ENCODE measurements at regions not wholly inside any gene's neighbourhood (a gene's known extent, or its start where the extent isn't known, plus 50 kb on each side); places are given as distances from the start of the nearest gene placed in this dataset.

- DNase-seq = peak; percentile 32
Observed at GRCh38 chr6:91428296-91428695, 841.4 kb upstream of the MAP3K7 start.

- no peak for DNase-seq
Observed at GRCh38 chr6:91420243-91420642, 833.4 kb upstream of the MAP3K7 start.

DNA sequence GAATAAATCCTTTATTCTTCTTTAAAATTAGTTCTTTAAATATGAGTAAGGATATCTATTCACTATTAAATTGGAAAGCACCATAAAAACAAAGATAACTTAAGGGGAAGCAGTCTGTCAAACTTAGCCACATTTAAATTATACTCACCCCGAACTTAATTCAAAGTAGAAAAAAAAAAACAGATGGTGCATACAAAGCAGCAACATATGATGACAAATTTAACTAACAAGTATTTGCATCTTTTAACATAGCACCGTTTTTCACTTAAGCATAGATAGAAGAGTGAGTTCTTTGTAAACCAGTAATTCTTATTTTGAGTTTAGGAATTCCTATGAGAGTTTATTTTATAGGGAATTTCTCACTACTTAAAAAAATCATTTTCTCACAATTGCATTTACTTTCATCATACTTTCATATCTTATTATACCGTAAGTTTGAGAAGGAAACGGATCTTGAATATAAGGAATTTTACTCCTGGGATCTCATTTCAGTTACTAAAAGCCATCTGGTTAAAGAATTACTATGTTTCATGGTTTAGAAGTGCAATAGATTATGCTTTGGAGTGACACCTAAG, 828.2 kb upstream of the MAP3K7 start:
- DNase-seq = no peak

- DNase-seq = no peak
Observed at GRCh38 chr6:91412532-91412931, 825.7 kb upstream of the MAP3K7 start.

GRCh38 chr6:91407706-91408105, 820.8 kb upstream of the MAP3K7 start:
- no peak for DNase-seq

DNA sequence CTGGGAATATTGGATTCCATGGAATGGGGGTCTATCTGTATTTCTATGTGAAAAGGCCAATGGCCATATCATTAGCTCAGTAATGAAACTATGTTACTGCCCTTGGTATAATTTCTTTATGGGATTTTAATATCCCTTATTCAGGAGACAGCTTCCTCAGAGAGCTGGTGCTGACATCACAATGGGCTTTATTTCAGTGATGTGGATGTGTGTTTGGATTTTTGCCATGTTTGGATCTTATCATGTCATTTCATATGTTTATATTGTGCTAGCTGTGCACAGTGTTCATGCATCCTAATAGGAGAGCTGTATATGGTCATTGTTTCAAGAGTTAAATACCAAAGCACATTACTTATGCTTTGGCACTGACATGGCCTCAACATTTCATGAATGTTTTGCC, 806.1 kb upstream of the MAP3K7 start:
- DNase-seq = no peak

- DNase-seq = no peak
Observed at GRCh38 chr6:91387290-91388059, 800.6 kb upstream of the MAP3K7 start.

DNA sequence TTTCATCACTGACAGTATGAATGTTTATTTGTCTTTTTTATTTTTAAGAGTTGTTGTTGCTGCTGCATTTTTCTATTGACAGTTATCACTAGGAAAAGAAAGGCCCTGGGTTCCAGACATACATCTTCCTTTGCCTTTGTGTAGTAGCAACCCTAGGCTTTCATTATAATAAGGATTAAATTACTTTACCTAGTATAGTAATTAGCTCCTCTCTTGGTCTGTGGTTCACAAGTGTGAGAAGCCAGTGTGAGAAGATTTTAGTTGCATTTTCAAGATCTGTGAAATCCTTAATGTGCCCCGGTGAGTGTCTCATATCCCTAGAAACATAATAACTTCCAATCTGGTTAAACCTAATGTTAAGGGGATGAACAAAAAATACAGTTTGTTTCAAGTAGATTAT, 799.3 kb upstream of the MAP3K7 start:
- DNase-seq = no peak

DNA sequence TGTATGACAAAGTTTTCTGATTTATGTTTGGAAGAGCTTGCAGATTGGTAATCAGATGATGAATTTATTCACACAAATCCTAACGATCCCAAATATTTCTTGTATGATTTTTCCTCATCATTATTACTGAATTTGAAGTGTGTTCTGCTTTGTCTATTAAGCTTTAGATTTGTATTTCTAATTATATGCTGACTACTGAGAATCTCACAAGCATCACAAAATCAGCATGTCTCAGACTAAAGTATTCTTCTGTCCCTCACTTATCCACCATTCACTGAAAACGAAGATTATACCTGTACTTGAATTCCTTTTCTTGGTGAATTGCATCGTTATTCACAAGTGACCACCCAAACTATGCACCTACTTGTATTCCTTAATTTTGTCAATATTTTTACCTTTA, 796.3 kb upstream of the MAP3K7 start:
- no peak for DNase-seq

DNA sequence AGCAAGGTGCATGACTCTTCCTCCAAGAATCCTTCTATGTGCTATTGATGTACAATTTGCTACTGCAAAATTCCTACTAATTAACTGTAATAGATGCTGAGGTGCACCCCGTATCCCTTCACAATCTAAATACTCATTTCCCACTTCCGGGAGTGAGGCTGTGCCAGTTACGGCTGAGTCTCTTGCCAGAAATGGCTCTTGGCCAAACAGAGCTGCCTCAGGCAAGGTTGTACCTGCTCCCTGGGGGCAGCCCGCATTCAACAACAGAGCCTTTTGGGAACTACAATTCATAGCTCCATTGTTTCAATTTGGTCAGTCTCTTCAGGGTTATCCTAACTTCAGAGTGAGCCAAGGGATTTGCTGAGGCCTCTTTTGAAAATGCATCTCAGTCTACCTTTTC, 789.8 kb upstream of the MAP3K7 start:
- DNase-seq = no peak

DNA sequence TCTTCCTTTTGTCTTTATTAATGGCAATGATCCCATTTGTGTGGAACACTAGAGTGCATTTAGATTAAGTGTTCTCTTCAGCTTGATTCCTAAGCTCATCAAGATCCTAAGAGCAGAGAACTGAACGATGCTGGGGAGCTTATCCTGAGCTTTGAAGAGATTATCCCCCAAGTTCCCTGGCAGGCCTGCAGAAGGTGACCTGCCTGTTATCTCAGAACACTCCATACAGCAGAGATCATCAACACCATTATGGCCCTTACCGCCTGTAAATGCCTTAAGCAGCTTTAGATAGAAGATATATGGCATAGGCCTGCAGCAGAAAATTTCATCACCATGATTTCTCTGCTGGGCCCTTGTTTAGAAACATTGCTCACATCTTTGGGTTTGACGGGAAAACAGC, 779.9 kb upstream of the MAP3K7 start:
- no peak for DNase-seq

DNA sequence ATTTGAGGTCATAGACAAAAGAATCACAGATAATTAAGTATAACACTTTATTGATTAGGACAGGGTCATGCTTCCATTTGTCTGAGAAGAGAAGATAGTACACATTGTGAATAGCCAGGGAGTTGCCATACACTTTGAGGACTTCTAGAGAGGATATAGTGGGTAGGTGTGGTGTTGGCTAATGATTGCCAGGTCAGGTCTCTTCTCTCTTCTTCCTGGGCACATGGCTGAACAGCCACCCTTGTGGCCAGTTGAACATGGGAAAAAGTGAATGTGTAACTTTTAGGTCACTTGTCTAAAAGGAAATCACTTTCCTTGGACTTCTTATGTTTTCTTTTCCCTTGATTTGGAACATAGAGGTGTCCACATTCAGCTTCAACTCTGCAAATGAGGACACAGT, 772.1 kb upstream of the MAP3K7 start:
- DNase-seq = no peak

DNA sequence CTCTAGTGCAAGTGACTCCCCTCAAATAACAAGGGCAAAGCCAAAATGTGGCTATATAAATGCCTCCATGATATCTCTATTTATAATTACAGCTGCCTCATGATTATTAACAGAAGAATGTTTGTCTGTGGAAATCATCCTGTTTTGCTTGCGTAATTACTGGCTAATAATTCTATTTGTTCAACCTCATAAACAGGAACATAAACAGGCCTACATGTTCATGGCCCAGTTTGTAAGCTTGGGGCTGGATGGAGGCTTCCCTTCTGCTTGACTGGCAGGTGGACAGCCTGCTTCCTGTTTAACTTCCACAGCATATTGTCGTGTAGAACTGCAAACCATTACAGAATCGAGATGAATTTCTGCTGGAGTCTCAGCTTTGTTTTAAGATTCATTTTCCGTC, 766.0 kb upstream of the MAP3K7 start:
- no peak for DNase-seq

GRCh38 chr6:91352321-91352720, 765.4 kb upstream of the MAP3K7 start:
- DNase-seq = no peak

- DNase-seq = no peak
Observed at GRCh38 chr6:91350146-91350908, 763.5 kb upstream of the MAP3K7 start.

DNA sequence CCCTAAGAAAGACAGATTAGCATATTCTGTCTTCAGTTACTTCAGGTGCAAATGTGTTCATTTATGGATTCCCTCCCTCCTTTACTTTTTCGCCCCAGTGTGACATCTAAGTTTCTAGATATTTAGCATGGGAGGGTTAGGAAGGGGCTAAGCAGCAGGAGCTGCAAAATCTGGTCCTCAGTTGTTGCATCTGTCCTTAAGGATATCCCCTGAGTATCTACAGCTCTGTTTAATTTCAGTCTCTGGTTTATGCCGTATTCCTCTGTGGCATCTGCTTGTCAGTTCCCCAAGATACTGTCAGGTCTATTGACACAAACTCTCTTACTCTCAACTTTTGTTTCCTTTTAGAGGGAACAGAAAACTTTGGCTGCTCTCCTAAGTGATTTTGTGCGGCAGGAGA, 754.6 kb upstream of the MAP3K7 start:
- DNase-seq = no peak

- DNase-seq = no peak
Observed at GRCh38 chr6:91340896-91341395, 754.1 kb upstream of the MAP3K7 start.

GRCh38 chr6:91337967-91338366, 751.1 kb upstream of the MAP3K7 start:
- no peak for DNase-seq

- DNase-seq = no peak
Observed at GRCh38 chr6:91330896-91331295, 744.0 kb upstream of the MAP3K7 start.

DNA sequence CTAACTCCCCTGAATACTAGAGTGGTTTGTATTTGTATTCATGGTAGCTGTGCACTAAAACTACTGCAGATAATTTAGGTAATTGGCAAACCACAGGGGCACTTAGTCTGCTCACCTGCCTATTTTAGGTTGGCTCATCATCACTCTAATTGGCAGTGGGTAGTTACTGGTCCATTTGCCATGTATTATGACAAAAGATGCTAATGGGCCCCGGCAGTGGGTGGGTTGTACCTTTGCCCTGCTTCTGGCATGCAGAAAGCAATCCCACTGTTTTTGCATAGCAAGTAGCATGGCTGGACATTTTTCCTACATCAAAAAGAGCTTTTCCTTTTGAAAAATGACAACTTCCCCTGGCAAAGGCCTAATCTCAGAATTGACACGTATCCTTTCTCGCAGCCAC, 741.4 kb upstream of the MAP3K7 start:
- no peak for DNase-seq

GRCh38 chr6:91324711-91325110, 737.8 kb upstream of the MAP3K7 start:
- no peak for DNase-seq

- DNase-seq = no peak
Observed at GRCh38 chr6:91317984-91318383, 731.1 kb upstream of the MAP3K7 start.

DNA sequence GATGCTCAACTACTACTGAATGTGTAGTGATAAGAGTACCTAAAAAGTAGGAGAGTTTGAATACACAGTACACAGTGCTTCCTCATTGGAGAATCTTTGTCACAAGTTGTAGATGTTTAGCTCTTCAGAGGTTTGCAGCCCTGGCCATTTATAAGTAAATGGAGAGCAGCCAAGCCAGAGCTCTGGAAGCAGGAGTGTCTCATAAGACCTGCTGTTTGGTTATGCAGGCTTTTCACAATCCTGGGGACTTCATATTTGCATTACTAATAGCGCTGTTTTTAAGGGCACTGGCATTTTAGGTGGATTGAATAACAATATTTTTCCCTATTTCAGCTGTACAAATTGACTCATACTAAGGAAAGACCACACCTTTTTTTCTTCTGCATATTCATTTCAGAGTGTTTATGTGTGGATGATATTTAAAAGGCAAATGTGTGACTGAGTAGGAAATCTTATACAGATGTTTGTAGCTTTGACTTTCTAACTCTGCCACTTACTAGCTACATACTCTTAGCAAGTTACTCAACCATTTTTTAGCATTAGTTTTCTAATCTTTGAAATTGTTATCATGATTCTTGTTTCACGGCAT, 730.5 kb upstream of the MAP3K7 start:
- no peak for DNase-seq

DNA sequence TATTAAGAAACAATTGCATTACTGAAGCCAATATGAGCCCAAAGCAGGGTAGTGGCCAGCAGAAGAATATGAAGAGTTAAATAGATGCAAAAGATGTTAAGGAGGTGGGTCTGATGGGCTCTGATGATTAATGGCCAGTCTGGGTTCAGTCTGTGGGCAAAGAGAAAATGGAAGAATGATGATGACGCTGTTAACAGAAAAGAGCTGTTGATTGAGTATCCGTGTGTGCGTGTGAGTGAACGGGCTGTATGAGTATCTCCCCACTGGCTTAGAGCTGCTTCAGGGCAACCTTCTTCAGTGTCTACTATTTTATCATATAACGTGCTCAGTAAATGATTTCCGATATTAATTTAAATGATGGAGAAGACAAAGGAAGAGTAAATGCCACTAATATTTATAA, 723.3 kb upstream of the MAP3K7 start:
- no peak for DNase-seq

Data from fibroblast of upper back skin (primary cell).